ENCODE measurements at regions not wholly inside any gene's neighbourhood (a gene's known extent, or its start where the extent isn't known, plus 50 kb on each side); places are given as distances from the start of the nearest gene placed in this dataset.

DNA sequence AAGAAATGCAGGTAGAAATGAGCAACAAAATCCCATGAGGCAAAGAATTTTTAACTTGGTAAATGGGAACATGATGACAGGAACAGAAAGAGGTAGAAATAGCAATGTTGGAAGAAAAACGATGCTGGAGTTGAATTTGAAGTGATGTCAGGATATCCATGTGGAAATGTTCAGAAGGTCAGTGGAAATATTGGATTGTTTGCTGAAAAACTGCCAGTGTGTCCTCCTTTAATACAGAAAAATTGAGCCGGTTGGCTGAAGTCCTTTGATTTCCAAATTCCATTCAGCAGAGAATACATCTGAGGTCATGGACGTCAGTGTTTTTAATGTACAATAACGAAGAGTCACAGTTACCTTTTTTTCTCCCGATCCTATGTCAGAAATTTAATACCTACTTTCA, 110.0 kb upstream of the DMAC1 start:
- no peak for DNase-seq (ENCODE audit: low read depth)
- H3K4me3 ChIP-seq (ENCODE audit: control insufficient read depth, low read depth, low read length): no peak overlapping the region
- no peak for TF ChIP-seq CTCF (conservative IDR thresholded peaks at IDR 0.05; ENCODE audit: control insufficient read depth, insufficient read depth, low read depth, low read length)

- no peak for TF ChIP-seq CTCF (conservative IDR thresholded peaks at IDR 0.05; ENCODE audit: control insufficient read depth, insufficient read depth, low read depth, low read length)
- DNase-seq (ENCODE audit: low read depth): no peak
- H3K4me3 ChIP-seq (ENCODE audit: control insufficient read depth, low read depth, low read length): no peak overlapping the region
Observed at GRCh38 chr9:7907551-7908337, 108.2 kb upstream of the DMAC1 start.

DNA sequence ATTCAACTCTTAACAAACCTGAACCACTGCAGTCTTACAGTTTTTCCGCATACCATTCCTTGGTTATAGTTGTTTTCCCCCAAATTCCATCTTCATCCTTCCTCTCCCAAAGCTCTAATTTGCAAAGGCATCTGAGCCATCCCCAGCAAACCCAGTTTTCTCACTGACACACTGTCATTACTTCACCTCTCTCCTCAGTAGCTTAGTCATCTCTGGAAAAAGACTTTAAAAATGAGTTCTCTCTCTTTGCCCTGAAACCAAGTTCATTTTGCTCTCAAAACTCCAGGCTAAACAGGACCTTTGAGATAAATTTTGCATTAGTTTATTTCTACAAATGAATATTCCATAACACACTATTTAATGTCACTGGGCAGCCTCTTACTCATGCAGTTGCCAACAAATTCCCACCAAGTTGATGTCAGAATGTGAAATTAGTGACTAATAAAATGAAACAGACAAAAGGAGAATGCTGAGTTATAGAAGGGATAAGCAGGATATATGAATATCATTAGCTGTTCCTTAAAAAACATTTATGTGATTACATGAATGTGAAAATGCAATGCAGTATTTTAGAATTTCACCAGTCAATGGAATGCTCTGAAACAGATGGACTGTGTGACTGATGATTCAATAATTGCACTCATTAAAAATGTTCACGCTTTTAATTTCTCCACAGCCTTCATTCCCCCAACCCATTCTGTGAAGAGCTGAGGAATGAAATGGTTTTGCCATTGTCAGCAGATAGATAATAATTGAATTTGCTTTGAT, 107.4 kb upstream of the DMAC1 start:
- TF ChIP-seq CTCF (conservative IDR thresholded peaks at IDR 0.05; ENCODE audit: control insufficient read depth, insufficient read depth, low read depth, low read length): no peak
- H3K4me3 ChIP-seq (ENCODE audit: control insufficient read depth, low read depth, low read length): no peak overlapping the region
- no peak for DNase-seq (ENCODE audit: low read depth)

GRCh38 chr9:7901621-7902020, 102.0 kb upstream of the DMAC1 start:
- H3K4me3 ChIP-seq (ENCODE audit: control insufficient read depth, low read depth, low read length): no peak overlapping the region
- TF ChIP-seq CTCF (conservative IDR thresholded peaks at IDR 0.05; ENCODE audit: control insufficient read depth, insufficient read depth, low read depth, low read length): no peak
- no peak for DNase-seq (ENCODE audit: low read depth)

GRCh38 chr9:7900541-7900940, 101.0 kb upstream of the DMAC1 start:
- DNase-seq (ENCODE audit: low read depth): no peak
- H3K4me3 ChIP-seq (ENCODE audit: control insufficient read depth, low read depth, low read length): no peak overlapping the region
- TF ChIP-seq CTCF (conservative IDR thresholded peaks at IDR 0.05; ENCODE audit: control insufficient read depth, insufficient read depth, low read depth, low read length): no peak

DNA sequence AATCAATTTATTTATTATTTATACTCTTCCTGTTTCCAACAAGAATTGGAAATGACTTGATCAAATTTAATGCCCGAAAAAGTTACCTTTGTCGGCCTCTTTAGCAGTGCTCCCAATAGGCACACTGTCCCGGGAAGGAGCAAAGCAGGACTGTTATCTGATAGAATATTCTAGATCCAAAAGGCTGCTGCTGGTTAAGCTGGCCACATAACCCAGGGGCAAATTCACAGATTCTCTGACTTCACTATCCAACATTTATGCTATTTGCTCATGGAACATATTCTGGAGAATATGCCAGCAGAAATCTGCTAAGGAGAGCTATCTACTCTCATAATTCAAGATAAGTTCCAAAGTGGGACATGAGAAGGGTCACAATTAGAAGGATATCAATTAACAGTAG, 100.2 kb upstream of the DMAC1 start:
- no peak for DNase-seq (ENCODE audit: low read depth)
- no peak for TF ChIP-seq CTCF (conservative IDR thresholded peaks at IDR 0.05; ENCODE audit: control insufficient read depth, insufficient read depth, low read depth, low read length)
- no peak overlapping the region for H3K4me3 ChIP-seq (ENCODE audit: control insufficient read depth, low read depth, low read length)

All from fibroblast of mammary gland (primary cell).